ENCODE measurements at regions not wholly inside any gene's neighbourhood (a gene's known extent, or its start where the extent isn't known, plus 50 kb on each side); places are given as distances from the start of the nearest gene placed in this dataset.

GRCh38 chr11:116534270-116534975 lies 238.4 kb downstream of the BUD13 start:
- Histone ChIP-seq H3K36me3 (ENCODE audit: control insufficient read depth in 2 of 3, insufficient read depth in 3 of 3, low read length in 3 of 3) (no peaks in the 10 kb centered on the region), H3K9me3 (ENCODE audit: control insufficient read depth in 2 of 3, insufficient read depth in 1 of 3, low read length in 3 of 3) (peaks cover 0 to 8% (median 4%) of the 10 kb centered on the region in 3 donors), H3K27ac (ENCODE audit: low read depth in 2 of 2, low read length in 2 of 2) (no peak overlapping the region), H3K9ac (ENCODE audit: low read length in 3 of 3) (no peak overlapping the region), H3K27me3 (ENCODE audit: control insufficient read depth, insufficient read depth, low read length) (no peaks in the 10 kb centered on the region), H3K4me3 (ENCODE audit: low read length in 3 of 3) (no peak overlapping the region), H3K4me1 (ENCODE audit: control insufficient read depth in 2 of 3, insufficient read depth in 2 of 3, low read depth in 1 of 3, low read length in 3 of 3) (no peaks in the 10 kb centered on the region)
- intact Hi-C loops (cut with DNase I) = no loop called here
- TF ChIP-seq CTCF (IDR thresholded peaks at IDR 0.05; ENCODE audit: borderline replicate concordance, extremely low read depth, insufficient read depth) = no peak
- DNase-seq (no peak), FAIRE-seq (no peak)

GRCh38 chr11:116533186-116533825 lies 239.5 kb downstream of the BUD13 start:
- Histone ChIP-seq H3K4me1 (ENCODE audit: control insufficient read depth in 2 of 3, insufficient read depth in 2 of 3, low read depth in 1 of 3, low read length in 3 of 3) (no peaks in the 10 kb centered on the region), H3K9ac (ENCODE audit: low read length in 3 of 3) (no peak overlapping the region), H3K9me3 (ENCODE audit: control insufficient read depth in 2 of 3, insufficient read depth in 1 of 3, low read length in 3 of 3) (peaks cover 0 to 8% (median 4%) of the 10 kb centered on the region in 3 donors), H3K27ac (ENCODE audit: low read depth in 2 of 2, low read length in 2 of 2) (no peak overlapping the region), H3K36me3 (ENCODE audit: control insufficient read depth in 2 of 3, insufficient read depth in 3 of 3, low read length in 3 of 3) (no peaks in the 10 kb centered on the region), H3K27me3 (ENCODE audit: control insufficient read depth, insufficient read depth, low read length) (no peaks in the 10 kb centered on the region), H3K4me3 (ENCODE audit: low read length in 3 of 3) (no peak overlapping the region)
- FAIRE-seq (no peak), DNase-seq (peak in 4 of 5 donors; percentile 24 to 50 (median 44))
- intact Hi-C loops (cut with DNase I) = no loop called here
- no peak for TF ChIP-seq CTCF (IDR thresholded peaks at IDR 0.05; ENCODE audit: borderline replicate concordance, extremely low read depth, insufficient read depth)

- DNase-seq (no peak), FAIRE-seq (no peak)
- intact Hi-C loops (cut with DNase I) = no loop called here
- TF ChIP-seq CTCF (IDR thresholded peaks at IDR 0.05; ENCODE audit: borderline replicate concordance, extremely low read depth, insufficient read depth) = no peak
- no peak overlapping the region for H3K9ac ChIP-seq (ENCODE audit: low read length in 3 of 3)
- no peaks in the 10 kb centered on the region for H3K36me3 ChIP-seq (ENCODE audit: control insufficient read depth in 2 of 3, insufficient read depth in 3 of 3, low read length in 3 of 3)
- H3K9me3 ChIP-seq (ENCODE audit: control insufficient read depth in 2 of 3, insufficient read depth in 1 of 3, low read length in 3 of 3) = peaks cover 0 to 8% (median 4%) of the 10 kb centered on the region in 3 donors
- no peaks in the 10 kb centered on the region for H3K4me1 ChIP-seq (ENCODE audit: control insufficient read depth in 2 of 3, insufficient read depth in 2 of 3, low read depth in 1 of 3, low read length in 3 of 3)
- no peaks in the 10 kb centered on the region for H3K27me3 ChIP-seq (ENCODE audit: control insufficient read depth, insufficient read depth, low read length)
- H3K4me3 ChIP-seq (ENCODE audit: low read length in 3 of 3) = no peak overlapping the region
- no peak overlapping the region for H3K27ac ChIP-seq (ENCODE audit: low read depth in 2 of 2, low read length in 2 of 2)
These were observed 240.7 kb downstream of the BUD13 start for GRCh38 chr11:116532066-116532465.
